HG03108 (cell line): ENCODE measurements at regions not wholly inside any gene's neighbourhood (a gene's known extent, or its start where the extent isn't known, plus 50 kb on each side); places are given as distances from the start of the nearest gene placed in this dataset.
A peak's percentile ranks its signal among the peaks of the same experiment; 100 is the strongest.
"Not testable (repeated sequence)": the region's sequence is repeated elsewhere in the genome, so short reads cannot be mapped to it uniquely, and the experiment has no call there.

ENCODE experiments used
- ATAC-seq: cut with Tn5 transposase; IDR thresholded peaks from one replicate; pipeline ENCODE4 v1.9.1; 2021; ENCODE audit warnings: moderate library complexity; ENCODE audit not compliant: unreplicated experiment

GRCh38 chr17:72385475-72385874 is 264.7 kb downstream of the SOX9 start:
- no peak for ATAC-seq

GRCh38 chr17:72386173-72386572 is 265.4 kb downstream of the SOX9 start:
- ATAC-seq: not testable (repeated sequence)

DNA sequence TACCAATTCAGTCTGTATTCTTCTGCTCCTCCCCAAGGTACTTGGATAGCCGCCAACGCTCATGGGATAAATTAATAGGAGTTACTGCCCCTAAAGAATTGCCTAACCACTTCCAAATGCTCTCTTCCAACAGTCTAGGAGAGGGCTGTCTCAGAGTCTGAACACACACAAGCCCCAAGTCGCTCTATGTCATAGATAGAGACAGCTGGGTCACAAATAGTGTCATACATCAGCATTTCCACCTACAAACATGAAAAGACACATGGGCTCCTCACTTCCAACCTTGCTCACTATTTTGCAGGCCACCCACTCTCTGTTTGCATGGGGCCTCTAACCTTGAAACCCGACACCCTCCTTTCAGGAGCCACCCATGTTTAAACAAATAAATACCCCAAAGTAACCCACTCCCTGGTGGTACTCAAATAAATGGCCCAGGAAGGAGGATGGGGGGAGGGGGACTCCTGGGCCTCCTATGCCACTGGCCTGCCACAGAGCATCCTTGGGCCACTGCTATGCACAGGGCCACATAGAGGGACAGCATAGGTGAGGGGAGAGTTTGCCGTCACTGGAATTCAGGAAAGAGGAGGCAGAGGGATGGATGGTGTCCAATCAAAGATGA is 265.9 kb downstream of the SOX9 start:
- ATAC-seq: no peak

GRCh38 chr17:72387487-72387886 is 266.7 kb downstream of the SOX9 start:
- no peak for ATAC-seq

GRCh38 chr17:72387969-72388368 is 267.1 kb downstream of the SOX9 start:
- ATAC-seq: no peak

DNA sequence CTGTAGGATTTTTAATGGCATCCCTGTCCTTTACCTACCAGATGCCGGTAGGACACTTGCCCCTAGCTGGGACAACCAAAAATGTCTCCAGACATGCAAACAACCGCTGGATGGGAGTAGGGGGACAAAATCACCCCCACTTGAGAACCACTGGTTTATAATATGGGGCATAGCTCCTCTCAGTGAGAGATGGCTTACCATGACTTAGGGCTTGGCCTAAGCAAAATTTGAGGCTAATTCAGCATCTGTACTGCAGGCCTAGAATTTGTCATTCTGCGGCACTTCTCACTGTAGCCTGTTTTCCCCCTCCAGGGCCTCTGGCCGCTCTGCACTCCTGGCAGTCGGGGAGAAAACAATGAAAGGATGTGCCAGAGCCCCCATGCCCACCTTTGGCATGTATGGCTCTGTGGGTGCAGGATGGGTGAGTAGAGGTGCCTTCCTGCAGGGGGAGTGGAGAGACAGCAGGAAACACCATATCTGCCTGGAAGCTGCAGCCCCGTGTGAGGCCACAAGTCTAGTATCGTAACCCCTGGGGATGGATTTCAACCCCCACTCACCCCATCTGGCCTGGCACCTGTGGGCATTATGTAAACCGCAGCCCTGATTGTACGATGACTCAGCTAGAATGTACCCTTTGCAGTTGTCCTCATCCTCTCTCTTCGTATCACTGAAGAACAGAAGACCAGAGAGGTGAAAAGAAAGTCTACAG is 268.1 kb downstream of the SOX9 start:
- ATAC-seq: peak; percentile 44

GRCh38 chr17:72390675-72391508 is 270.1 kb downstream of the SOX9 start:
- ATAC-seq: no peak

- no peak for ATAC-seq
These were observed 271.5 kb downstream of the SOX9 start for GRCh38 chr17:72392056-72393010.

DNA sequence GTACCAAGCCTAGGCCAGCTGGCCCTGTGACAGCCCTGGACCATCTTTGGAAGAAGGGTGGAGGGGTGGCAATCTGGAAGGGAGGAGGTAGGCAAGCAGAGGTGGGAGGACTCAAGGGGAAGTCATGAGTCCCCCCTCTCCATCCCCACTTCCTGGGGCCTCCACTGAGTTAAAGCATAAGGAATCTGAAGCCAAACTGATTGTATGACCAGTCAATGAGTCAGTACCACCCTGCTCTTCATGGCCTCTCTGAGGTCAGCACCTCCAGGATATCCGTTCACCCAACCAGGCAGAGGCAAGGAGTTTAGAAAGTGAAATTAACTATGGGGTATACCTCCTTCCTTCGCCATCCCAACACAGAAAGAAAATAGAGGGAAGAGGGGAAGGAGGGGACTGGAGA is 272.7 kb downstream of the SOX9 start:
- ATAC-seq: no peak

DNA sequence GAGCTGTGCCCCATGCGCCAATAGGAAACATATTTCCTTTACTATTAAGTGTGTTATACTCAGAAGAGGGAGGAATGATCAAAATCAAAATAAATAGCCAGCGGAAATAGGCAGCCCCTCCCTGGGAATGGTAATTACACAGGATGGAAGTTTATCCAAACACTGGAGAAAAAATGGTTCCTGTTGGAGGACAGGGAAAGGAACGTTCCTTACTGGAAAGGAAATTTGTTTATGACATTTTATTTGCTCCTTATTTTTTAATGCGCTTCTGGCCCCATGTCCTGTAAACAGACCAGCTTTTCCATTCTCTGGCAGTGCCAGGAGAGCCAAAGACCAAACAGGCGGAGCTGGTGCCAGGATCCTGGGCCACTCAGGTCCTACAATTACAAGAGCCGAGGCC is 273.7 kb downstream of the SOX9 start:
- no peak for ATAC-seq

- no peak for ATAC-seq
These were observed 275.3 kb downstream of the SOX9 start for GRCh38 chr17:72396121-72396520.

DNA sequence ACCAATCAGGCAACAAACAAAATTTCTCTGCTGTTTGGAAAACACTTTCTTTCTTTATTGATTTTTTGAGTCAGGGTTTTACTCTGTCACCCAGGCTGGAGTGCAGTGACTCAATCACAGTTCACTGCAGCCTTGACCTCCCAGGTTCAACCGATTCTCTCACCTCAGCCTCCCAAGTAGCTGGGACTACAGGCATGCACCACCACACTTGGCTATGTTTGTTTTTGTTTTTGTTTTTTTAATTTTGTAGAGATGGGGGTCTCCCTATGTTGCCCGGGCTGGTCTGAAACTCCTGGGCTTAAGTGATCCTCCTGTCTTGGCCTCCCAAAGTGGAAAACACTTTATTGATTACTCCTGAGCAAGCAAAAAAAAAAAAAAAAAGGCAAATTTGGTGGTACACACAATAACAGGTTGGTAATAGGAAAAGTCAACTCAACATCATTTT is 276.4 kb downstream of the SOX9 start:
- ATAC-seq: no peak

DNA sequence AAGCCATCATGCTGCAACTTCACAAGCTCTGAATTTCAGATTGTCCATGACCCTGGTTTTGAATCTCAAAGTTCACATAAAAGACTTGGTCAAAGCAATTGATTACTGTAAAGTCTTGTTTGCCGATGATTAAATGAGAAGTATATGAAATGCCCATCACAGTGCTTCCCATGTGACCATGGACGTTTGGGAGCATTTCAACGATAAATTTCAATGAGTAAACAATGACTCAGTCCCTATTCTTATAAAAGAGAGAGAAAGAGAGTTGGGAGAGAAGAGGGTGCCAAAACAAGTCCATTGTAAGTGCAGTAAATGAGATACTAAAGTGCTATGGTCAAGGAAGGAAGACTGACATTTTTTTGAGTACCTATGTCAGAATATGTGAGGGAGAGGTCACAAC is 276.9 kb downstream of the SOX9 start:
- no peak for ATAC-seq

GRCh38 chr17:72399023-72399607 is 278.3 kb downstream of the SOX9 start:
- ATAC-seq: no peak

DNA sequence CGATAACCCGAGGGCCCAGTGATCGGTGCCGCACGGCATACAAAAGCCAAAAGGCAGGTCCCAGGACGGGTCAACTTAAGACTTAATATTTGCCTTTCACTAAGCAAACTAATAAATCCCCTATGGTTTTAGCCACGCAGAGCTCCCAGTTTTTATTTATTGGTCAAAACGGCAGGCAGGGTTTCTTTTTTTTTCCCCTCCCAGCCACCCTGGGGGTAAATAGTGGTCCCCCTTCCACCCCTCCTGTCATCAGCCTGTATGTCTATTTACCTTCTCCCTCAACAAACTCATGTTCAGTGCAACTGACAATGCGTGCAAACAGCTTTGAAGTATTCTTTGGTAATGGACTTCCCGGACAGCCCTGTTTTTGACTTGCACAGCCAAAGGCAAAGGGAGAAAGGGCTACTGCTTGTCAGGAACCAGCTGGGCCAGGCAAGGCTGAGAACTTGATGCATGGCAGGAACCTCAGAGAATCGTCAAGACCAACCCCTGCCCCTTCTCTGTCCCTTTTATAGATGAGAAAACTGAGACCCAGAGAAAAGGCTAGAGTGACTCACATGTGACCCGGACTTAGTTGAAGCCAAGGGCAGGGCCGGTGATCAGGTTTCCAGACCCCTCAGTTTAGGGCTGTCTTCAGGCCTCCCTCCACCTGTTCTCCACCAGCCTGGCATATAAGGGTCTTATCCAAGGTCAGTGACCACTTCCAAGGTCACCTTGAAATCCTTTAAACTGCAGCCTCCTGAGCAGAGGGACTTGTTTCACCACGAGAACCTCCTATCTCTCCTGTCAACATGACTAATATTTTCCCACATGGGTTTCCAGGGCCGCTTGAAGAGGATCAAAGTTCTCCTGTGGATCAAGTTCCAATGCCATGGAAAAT is 279.0 kb downstream of the SOX9 start:
- ATAC-seq: no peak

DNA sequence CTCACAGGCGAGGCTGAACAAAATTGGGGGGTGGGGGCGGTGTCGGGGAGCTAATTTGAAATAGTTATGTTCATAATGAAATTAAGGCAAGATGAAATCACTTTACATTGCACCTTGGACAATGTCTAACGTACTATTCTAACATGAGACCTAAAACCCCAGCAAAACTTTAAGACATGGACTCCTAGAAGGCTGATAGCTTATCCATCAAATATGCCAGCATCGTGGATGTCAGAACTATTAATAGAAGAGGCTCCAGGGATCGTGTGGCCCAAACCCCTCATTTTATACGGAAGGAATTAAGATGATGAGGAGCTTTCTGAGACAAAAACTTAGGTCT is 279.6 kb downstream of the SOX9 start:
- ATAC-seq: no peak

DNA sequence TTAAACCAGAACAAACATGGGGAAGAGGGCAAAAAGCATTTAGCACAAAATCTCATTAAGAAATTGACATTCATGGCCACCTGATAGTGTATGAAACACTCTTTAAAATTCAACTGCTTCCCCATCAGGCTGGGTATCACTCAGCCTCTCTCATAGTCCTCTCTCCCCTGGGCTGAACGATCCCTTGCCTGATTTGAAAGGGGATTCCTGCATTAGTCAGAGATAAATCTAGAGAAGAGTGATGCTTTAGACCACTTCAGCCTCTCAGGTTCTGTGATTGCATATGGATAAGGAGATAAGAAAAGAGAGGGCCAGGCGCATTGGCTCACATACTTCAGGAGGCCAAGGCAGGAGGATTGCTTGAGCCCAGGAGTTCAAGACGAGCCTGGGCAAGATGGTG is 280.0 kb downstream of the SOX9 start:
- ATAC-seq: no peak

- ATAC-seq: no peak
These were observed 281.3 kb downstream of the SOX9 start for GRCh38 chr17:72401883-72402726.
